LHCN-M2 (cell line): ENCODE measurements at regions not wholly inside any gene's neighbourhood (a gene's known extent, or its start where the extent isn't known, plus 50 kb on each side); places are given as distances from the start of the nearest gene placed in this dataset.
"Not testable (repeated sequence)": the region's sequence is repeated elsewhere in the genome, so short reads cannot be mapped to it uniquely, and the experiment has no call there.

Source experiments
- DNase-seq: peaks from one replicate; pipeline ENCODE4 v3.0.0-alpha.2; 2012; ENCODE audit warnings: low read depth

GRCh38 chr7:51455948-51456347 lies 139.3 kb upstream of the COBL start:
- no peak for DNase-seq

GRCh38 chr7:51455513-51455912 lies 138.9 kb upstream of the COBL start:
- no peak for DNase-seq

GRCh38 chr7:51455086-51455485 lies 138.5 kb upstream of the COBL start:
- DNase-seq: no peak

GRCh38 chr7:51452694-51453093 lies 136.1 kb upstream of the COBL start:
- no peak for DNase-seq

- DNase-seq: no peak
These were observed 135.3 kb upstream of the COBL start for GRCh38 chr7:51451751-51452476.

- DNase-seq: no peak
These were observed 133.9 kb upstream of the COBL start for GRCh38 chr7:51450541-51450940.

GRCh38 chr7:51446785-51447184 lies 130.2 kb upstream of the COBL start:
- DNase-seq: no peak

GRCh38 chr7:51446356-51446755 lies 129.7 kb upstream of the COBL start:
- no peak for DNase-seq

GRCh38 chr7:51444936-51445335 lies 128.3 kb upstream of the COBL start:
- DNase-seq: no peak

GRCh38 chr7:51430480-51431086 lies 114.0 kb upstream of the COBL start:
- peak; percentile 50 for DNase-seq

- DNase-seq: peak; percentile 19
These were observed 111.7 kb upstream of the COBL start for GRCh38 chr7:51428217-51428887.

GRCh38 chr7:51426163-51426562 lies 109.6 kb upstream of the COBL start:
- DNase-seq: no peak

- DNase-seq: not testable (repeated sequence)
These were observed 93.3 kb upstream of the COBL start for GRCh38 chr7:51409934-51410333.

GRCh38 chr7:51397608-51398007 lies 81.0 kb upstream of the COBL start:
- not testable (repeated sequence) for DNase-seq

GRCh38 chr7:51393003-51393402 lies 76.4 kb upstream of the COBL start:
- DNase-seq: peak; percentile 7

- DNase-seq: not testable (repeated sequence)
These were observed 73.3 kb upstream of the COBL start for GRCh38 chr7:51389952-51390351.

GRCh38 chr7:51389216-51389812 lies 72.7 kb upstream of the COBL start:
- DNase-seq: not testable (repeated sequence)

GRCh38 chr7:51388241-51388640 lies 71.6 kb upstream of the COBL start:
- not testable (repeated sequence) for DNase-seq

GRCh38 chr7:51386806-51387568 lies 70.4 kb upstream of the COBL start:
- not testable (repeated sequence) for DNase-seq

GRCh38 chr7:51386184-51386583 lies 69.6 kb upstream of the COBL start:
- DNase-seq: not testable (repeated sequence)

- DNase-seq: not testable (repeated sequence)
These were observed 65.6 kb upstream of the COBL start for GRCh38 chr7:51382243-51382642.
